Naive thymus-derived CD8-positive, alpha-beta T cell (primary cell): ENCODE measurements at regions not wholly inside any gene's neighbourhood (a gene's known extent, or its start where the extent isn't known, plus 50 kb on each side); places are given as distances from the start of the nearest gene placed in this dataset.

Experiments used
- ATAC-seq, 2 donors: fragments of 150-1000 bp; cut with Tn5 transposase in 1 of 2; sonication (Bioruptor Pico), chemical (Tn5 transposase) in 1 of 2; 1 replicate in 1 of 2; 2 replicates in 1 of 2; pipeline ENCODE4 v1.10.0; 2021; ENCODE audit warnings: mild to moderate bottlenecking in 2 of 2, moderate library complexity in 2 of 2
- POLR2A ChIA-PET: fragments of 350-600 bp; sonication (Branson Sonifier 250); formaldehyde crosslinking; loops from one replicate; lab custom pipeline; 2021; ENCODE audit warnings: antibody characterized with exemption; lab: Charles Lee
- DNase-seq, 10 donors: peaks; one replicate each; pipeline versions ENCODE4 v3.0.0 to v3.0.0-alpha.2; 2020 to 2022
- H3K27ac Mint-ChIP-seq, 10 donors: one replicate each; pipeline ENCODE4 v1.8.0; 2020 to 2022; ENCODE audit warnings: mild to moderate bottlenecking in 10 of 10, mixed read lengths in 10 of 10, moderate library complexity in 4 of 10, inconsistent platforms in 1 of 10
- H3K27me3 Mint-ChIP-seq, 5 donors: one replicate each; pipeline ENCODE4 v1.8.0; 2021 to 2022; ENCODE audit warnings: mixed read lengths in 5 of 5
- H3K36me3 Mint-ChIP-seq, 3 donors: one replicate each; pipeline ENCODE4 v1.8.0; 2020 to 2022; ENCODE audit warnings: mixed read lengths in 3 of 3, mild to moderate bottlenecking in 2 of 3, inconsistent platforms in 1 of 3
- H3K4me1 Mint-ChIP-seq, 4 donors: one replicate each; pipeline ENCODE4 v1.8.0; 2021 to 2022; ENCODE audit warnings: mixed read lengths in 4 of 4
- H3K4me3 Mint-ChIP-seq, 10 donors: one replicate each; pipeline ENCODE4 v1.8.0; 2020 to 2022; ENCODE audit warnings: mild to moderate bottlenecking in 10 of 10, mixed read lengths in 10 of 10, moderate library complexity in 6 of 10, inconsistent platforms in 1 of 10
- H3K9me3 Mint-ChIP-seq, 9 donors: one replicate each; pipeline ENCODE4 v1.8.0; 2020 to 2022; ENCODE audit warnings: mixed read lengths in 9 of 9, mild to moderate bottlenecking in 3 of 9, inconsistent platforms in 1 of 9, moderate library complexity in 1 of 9

DNA sequence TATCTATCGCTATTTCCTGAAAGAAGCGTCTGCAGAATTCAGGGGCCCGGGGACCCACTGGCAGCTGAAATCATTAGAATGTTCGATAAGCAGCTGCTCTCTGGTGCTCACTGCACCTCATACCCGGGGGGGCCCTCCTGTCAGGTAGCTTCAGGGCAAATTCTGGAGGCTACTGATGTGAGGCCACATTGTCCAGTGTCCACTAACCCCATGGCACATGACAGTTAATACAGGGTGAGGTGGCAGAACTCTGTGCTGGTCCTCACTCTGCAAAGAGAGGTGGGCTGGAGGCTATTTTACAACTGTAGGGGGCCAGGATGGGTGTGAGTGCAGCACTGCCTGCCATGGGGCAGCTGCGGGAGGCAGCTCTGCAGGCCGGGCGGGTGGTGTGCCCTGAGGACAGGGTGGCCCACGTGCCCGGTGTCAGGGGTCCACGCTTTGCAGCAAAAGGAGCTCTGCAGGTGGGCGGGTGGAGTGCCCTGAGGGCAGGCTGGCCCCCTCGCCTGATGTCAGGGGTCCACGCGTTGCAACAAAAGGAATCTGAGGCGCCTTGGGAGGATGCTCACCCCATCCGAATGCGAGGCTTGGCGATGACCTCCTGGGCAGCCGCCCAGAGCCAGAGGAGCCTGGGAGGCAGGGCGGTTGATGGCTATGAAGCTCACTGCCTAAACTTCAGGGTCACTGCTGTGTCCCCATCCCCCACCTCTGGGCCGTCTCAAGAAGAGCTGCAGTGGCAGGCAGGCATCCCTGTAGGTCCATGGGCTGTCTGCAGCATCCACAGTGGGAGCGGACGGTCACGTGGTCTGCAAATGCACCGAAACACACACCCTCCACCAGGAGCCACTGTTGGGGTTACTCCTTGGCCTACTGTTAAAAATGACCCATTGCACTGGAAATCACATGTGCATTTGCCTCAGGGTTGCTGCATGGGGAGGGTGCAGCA is 207.0 kb upstream of the SALL3 start:
- no peak for ATAC-seq
- no peak for DNase-seq
- Mint-ChIP-seq H3K9me3 (no peaks in the 10 kb centered on the region), H3K4me3 (no peak overlapping the region), H3K27ac (no peak overlapping the region), H3K27me3 (peaks cover 0 to 11% (median 10%) of the 10 kb centered on the region in 5 donors), H3K36me3 (no peaks in the 10 kb centered on the region), H3K4me1 (no peaks in the 10 kb centered on the region)
- POLR2A ChIA-PET, result no interaction called here

DNA sequence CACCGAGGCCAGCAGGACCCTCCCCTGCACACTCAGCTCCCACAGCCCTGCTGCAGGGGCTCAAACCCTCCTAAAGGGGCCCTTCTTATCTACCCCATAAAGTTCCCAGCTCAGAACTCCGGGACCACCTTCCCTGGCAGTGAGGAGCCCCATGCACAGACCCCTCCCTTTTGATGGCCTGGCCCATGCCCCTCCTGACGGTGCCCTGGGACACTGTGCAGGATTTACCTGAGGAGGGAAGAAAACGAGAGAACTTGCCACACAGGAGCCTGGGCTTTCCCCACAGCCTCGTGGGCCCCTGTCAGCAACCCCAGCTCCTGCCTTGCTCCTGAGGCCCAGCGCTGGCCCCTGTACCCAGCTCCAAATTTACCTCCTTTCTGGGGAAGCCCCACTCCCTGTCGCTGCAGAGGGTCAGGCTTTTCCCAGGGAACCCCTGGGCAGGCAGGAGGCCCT is 206.3 kb upstream of the SALL3 start:
- Mint-ChIP-seq H3K27me3 (peaks cover 0 to 11% (median 9%) of the 10 kb centered on the region in 5 donors), H3K4me1 (no peaks in the 10 kb centered on the region), H3K36me3 (no peaks in the 10 kb centered on the region), H3K9me3 (no peaks in the 10 kb centered on the region), H3K4me3 (no peak overlapping the region), H3K27ac (no peak overlapping the region)
- POLR2A ChIA-PET, result no interaction called here
- ATAC-seq (no peak), DNase-seq (no peak)

DNA sequence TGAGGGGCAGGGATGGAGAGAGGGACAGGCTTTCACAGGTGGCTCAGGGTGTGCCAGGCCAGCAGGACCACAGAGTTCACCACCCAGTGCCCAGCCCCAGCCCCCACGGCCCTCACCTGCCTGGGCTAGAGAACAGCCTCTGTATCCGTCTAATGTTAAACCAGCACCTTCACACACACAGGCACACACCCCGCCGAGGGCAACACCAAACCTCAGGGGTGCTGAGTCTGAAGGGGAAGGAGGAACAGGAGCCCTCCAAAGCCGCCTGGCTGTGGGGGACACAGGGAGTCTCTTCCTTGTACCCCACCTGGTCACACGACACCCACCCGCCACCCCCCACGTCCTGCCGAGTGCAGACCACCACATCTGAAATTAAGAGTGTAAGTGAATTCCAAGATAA is 205.8 kb upstream of the SALL3 start:
- H3K4me1 Mint-ChIP-seq, result no peaks in the 10 kb centered on the region
- ATAC-seq (no peak), DNase-seq (no peak)
- no peaks in the 10 kb centered on the region for H3K9me3 Mint-ChIP-seq
- no peak overlapping the region for H3K4me3 Mint-ChIP-seq
- H3K27me3 Mint-ChIP-seq, result peaks cover 0 to 11% (median 5%) of the 10 kb centered on the region in 5 donors
- no peak overlapping the region for H3K27ac Mint-ChIP-seq
- no peaks in the 10 kb centered on the region for H3K36me3 Mint-ChIP-seq
- POLR2A ChIA-PET, result no interaction called here

DNA sequence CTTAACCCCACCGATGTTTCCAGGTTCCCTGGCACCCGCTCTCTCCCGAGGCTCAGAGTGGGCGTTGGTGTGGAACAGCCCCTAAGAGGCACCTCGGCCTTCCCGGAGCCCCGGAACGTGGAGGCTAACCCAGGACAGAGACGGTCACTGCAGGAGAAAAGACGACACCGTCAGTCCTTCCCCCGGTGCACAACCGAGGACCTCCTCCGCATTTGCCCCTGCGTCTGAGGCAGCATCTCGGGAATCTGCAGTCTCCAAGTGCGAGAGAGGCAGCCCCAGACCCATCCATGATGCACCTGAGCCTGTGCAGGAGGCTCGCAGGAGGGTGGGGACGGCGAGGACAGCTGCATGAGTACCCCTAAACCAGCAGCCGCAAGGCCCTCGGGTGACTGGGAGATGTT is 204.9 kb upstream of the SALL3 start:
- no peak overlapping the region for H3K4me3 Mint-ChIP-seq
- POLR2A ChIA-PET, result no interaction called here
- ATAC-seq (no peak), DNase-seq (no peak)
- no peaks in the 10 kb centered on the region for H3K36me3 Mint-ChIP-seq
- H3K27me3 Mint-ChIP-seq, result peaks cover 0 to 11% (median 4%) of the 10 kb centered on the region in 5 donors
- no peaks in the 10 kb centered on the region for H3K9me3 Mint-ChIP-seq
- no peaks in the 10 kb centered on the region for H3K4me1 Mint-ChIP-seq
- no peak overlapping the region for H3K27ac Mint-ChIP-seq

DNA sequence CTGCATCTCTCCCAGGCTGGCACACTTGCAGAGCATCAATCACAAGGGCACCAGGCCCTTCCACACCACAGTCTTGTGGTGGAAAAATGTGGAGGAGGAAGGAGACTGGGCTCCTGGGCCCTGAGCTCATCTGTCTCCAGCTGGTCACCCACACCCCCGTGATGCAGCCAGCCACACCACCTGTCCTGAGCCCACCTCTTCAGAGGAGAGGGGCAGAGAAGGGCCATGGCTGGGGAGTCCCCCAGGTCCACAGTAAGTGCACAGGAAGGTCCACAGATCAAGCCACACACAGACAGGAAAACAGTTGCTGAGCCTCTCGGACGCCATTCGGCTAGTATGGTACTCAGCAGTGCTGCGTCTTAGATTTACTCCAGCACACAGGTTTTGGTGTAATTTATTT is 203.5 kb upstream of the SALL3 start:
- Mint-ChIP-seq H3K4me1 (no peaks in the 10 kb centered on the region), H3K36me3 (no peaks in the 10 kb centered on the region), H3K27me3 (peaks cover 0 to 10% (median 4%) of the 10 kb centered on the region in 5 donors), H3K9me3 (no peaks in the 10 kb centered on the region), H3K4me3 (no peak overlapping the region), H3K27ac (no peak overlapping the region)
- ATAC-seq, result no peak
- no peak for DNase-seq
- POLR2A ChIA-PET, result no interaction called here

GRCh38 chr18:78776706-78777285 is 202.8 kb upstream of the SALL3 start:
- no peak overlapping the region for H3K27ac Mint-ChIP-seq
- no peak for ATAC-seq
- no peaks in the 10 kb centered on the region for H3K36me3 Mint-ChIP-seq

GRCh38 chr18:78777992-78778391 is 201.6 kb upstream of the SALL3 start:
- peaks cover 0 to 3% (median 0%) of the 10 kb centered on the region in 5 donors for H3K27me3 Mint-ChIP-seq
- DNase-seq, result no peak
- no peaks in the 10 kb centered on the region for H3K9me3 Mint-ChIP-seq
- no peak overlapping the region for H3K4me3 Mint-ChIP-seq
- H3K4me1 Mint-ChIP-seq, result no peaks in the 10 kb centered on the region
- POLR2A ChIA-PET, result no interaction called here
- no peaks in the 10 kb centered on the region for H3K36me3 Mint-ChIP-seq
- no peak overlapping the region for H3K27ac Mint-ChIP-seq
- no peak for ATAC-seq

More at GRCh38 chr18:78776706-78777285, 202.8 kb upstream of the SALL3 start:
- POLR2A ChIA-PET, result no interaction called here
- H3K9me3 Mint-ChIP-seq, result no peaks in the 10 kb centered on the region
- no peak for DNase-seq
- no peak overlapping the region for H3K4me3 Mint-ChIP-seq
- H3K4me1 Mint-ChIP-seq, result no peaks in the 10 kb centered on the region
- peaks cover 0 to 6% (median 2%) of the 10 kb centered on the region in 5 donors for H3K27me3 Mint-ChIP-seq

DNA sequence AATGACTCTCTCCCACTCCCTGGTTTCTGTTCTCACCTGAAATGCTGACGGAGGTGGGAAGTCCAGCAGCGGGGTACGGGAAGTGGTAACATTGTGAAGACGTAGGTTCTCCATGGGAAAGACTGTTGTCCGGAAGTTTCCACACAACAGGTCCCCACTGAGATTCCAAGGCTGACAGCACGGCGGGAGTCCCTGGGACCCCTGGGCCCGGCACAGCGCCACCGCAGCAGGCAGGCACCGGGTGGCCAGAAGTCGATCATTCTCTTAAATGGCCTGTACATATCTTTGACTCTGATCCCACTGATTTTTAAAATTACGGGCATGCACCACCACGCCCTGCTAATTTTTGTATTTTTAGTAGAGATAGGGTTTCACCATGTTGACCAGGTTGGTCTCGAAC is 201.0 kb upstream of the SALL3 start:
- Mint-ChIP-seq H3K36me3 (no peaks in the 10 kb centered on the region), H3K9me3 (no peaks in the 10 kb centered on the region), H3K27ac (no peak overlapping the region), H3K4me3 (no peak overlapping the region), H3K27me3 (peaks cover 0 to 3% (median 0%) of the 10 kb centered on the region in 5 donors), H3K4me1 (no peaks in the 10 kb centered on the region)
- POLR2A ChIA-PET, result no interaction called here
- ATAC-seq (no peak), DNase-seq (no peak)

- Mint-ChIP-seq H3K9me3 (no peaks in the 10 kb centered on the region), H3K27ac (peak overlapping the region in 1 of 10 donors; percentile 59), H3K4me1 (no peaks in the 10 kb centered on the region), H3K27me3 (peaks cover 0 to 3% (median 0%) of the 10 kb centered on the region in 5 donors), H3K4me3 (no peak overlapping the region), H3K36me3 (no peaks in the 10 kb centered on the region)
- DNase-seq (no peak), ATAC-seq (no peak)
- POLR2A ChIA-PET, result no interaction called here
Observed at GRCh38 chr18:78779996-78780718, 199.5 kb upstream of the SALL3 start.

GRCh38 chr18:78780719-78781600 is 198.7 kb upstream of the SALL3 start:
- no peaks in the 10 kb centered on the region for H3K4me1 Mint-ChIP-seq
- DNase-seq, result no peak
- H3K36me3 Mint-ChIP-seq, result no peaks in the 10 kb centered on the region
- ATAC-seq, result no peak
- POLR2A ChIA-PET, result no interaction called here
- no peak overlapping the region for H3K27ac Mint-ChIP-seq
- no peak overlapping the region for H3K4me3 Mint-ChIP-seq
- H3K27me3 Mint-ChIP-seq, result peaks cover 0 to 3% (median 0%) of the 10 kb centered on the region in 5 donors
- H3K9me3 Mint-ChIP-seq, result peaks cover 0 to 2% (median 0%) of the 10 kb centered on the region in 9 donors

GRCh38 chr18:78781601-78781960 is 198.0 kb upstream of the SALL3 start:
- H3K36me3 Mint-ChIP-seq, result no peaks in the 10 kb centered on the region
- ATAC-seq, result no peak
- peaks cover 0 to 3% (median 0%) of the 10 kb centered on the region in 5 donors for H3K27me3 Mint-ChIP-seq
- DNase-seq, result no peak
- H3K4me1 Mint-ChIP-seq, result no peaks in the 10 kb centered on the region
- H3K9me3 Mint-ChIP-seq, result peaks cover 0 to 2% (median 0%) of the 10 kb centered on the region in 9 donors
- POLR2A ChIA-PET, result no interaction called here
- H3K4me3 Mint-ChIP-seq, result no peak overlapping the region
- no peak overlapping the region for H3K27ac Mint-ChIP-seq

- H3K27me3 Mint-ChIP-seq, result no peaks in the 10 kb centered on the region
- H3K4me3 Mint-ChIP-seq, result no peak overlapping the region
- ATAC-seq (no peak), DNase-seq (no peak)
- POLR2A ChIA-PET, result no interaction called here
- H3K27ac Mint-ChIP-seq, result no peak overlapping the region
- no peaks in the 10 kb centered on the region for H3K4me1 Mint-ChIP-seq
- H3K9me3 Mint-ChIP-seq, result peaks cover 0 to 2% (median 0%) of the 10 kb centered on the region in 9 donors
- H3K36me3 Mint-ChIP-seq, result no peaks in the 10 kb centered on the region
Observed at GRCh38 chr18:78782951-78783563, 196.6 kb upstream of the SALL3 start.
